Activated B cell treated with CpG ODN at 0.5 μM for 24 hours (primary cell): ENCODE measurements at regions not wholly inside any gene's neighbourhood (a gene's known extent, or its start where the extent isn't known, plus 50 kb on each side); places are given as distances from the start of the nearest gene placed in this dataset.

Source experiments
- ATAC-seq: fragments of 200-7000 bp; cut with Tn5 transposase; one replicate; pipeline ENCODE4 v1.10.0; 2021; ENCODE audit warnings: low read depth, mild to moderate bottlenecking, moderate library complexity
- CTCF ChIA-PET: fragments of 350-600 bp; sonication (Branson Sonifier 250); formaldehyde crosslinking; loops from one replicate; lab custom pipeline; 2021; ENCODE audit warnings: antibody characterized with exemption; lab: Charles Lee
- POLR2A ChIA-PET: fragments of 350-600 bp; sonication (Branson Sonifier 250); formaldehyde crosslinking; loops from one replicate; lab custom pipeline; 2021; ENCODE audit warnings: antibody characterized with exemption; lab: Charles Lee
- DNase-seq: peaks from one replicate; pipeline ENCODE4 v3.0.0; 2022
- H3K27ac Mint-ChIP-seq: one replicate; pipeline ENCODE4 v1.8.0; 2020; ENCODE audit warnings: mixed read lengths
- H3K27me3 Mint-ChIP-seq: one replicate; pipeline ENCODE4 v1.8.0; 2021; ENCODE audit warnings: mixed read lengths
- H3K36me3 Mint-ChIP-seq: one replicate; pipeline ENCODE4 v1.8.0; 2021; ENCODE audit warnings: low read depth, mixed read lengths
- H3K4me1 Mint-ChIP-seq: one replicate; pipeline ENCODE4 v1.8.0; 2021; ENCODE audit warnings: mixed read lengths
- H3K4me3 Mint-ChIP-seq: one replicate; pipeline ENCODE4 v1.8.0; 2020; ENCODE audit warnings: mild to moderate bottlenecking, mixed read lengths
- H3K9me3 Mint-ChIP-seq: one replicate; pipeline ENCODE4 v1.8.0; 2020; ENCODE audit warnings: mixed read lengths
- CTCF ChIP-seq: fragments of 200-600 bp; IDR thresholded peaks from one replicate; pipeline ENCODE4 v1.8.0; 2022; ENCODE audit warnings: antibody characterized with exemption, mild to moderate bottlenecking
- intact Hi-C: fragments of 100-400 bp; cut with micrococcal nuclease; formaldehyde crosslinking; loops from one replicate; pipeline ENCODE4 v1.15.1; 2024

DNA sequence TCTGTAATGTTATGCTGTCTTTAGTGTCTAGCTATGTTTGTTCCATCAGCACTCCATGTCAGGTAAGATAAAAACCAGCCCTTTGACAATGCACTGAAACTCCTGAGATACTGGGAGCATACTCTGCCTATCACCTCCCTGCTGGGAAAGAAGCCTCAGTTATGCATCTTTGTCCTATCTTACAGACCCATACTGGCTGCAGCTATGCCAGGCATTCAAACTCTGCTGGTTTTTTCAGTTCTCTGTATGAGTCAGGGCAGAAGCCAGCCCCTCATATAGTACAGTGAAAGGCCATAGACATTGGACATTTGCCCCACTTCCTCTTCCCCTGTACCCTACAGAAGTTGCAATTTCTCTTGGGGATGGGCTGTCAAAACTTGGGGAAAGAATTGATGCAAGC is 181.1 kb upstream of the RGPD4 start:
- ATAC-seq, result no peak
- H3K36me3 Mint-ChIP-seq, result no peaks in the 10 kb centered on the region
- intact Hi-C loops, result no loop called here
- no peaks in the 10 kb centered on the region for H3K4me1 Mint-ChIP-seq
- H3K4me3 Mint-ChIP-seq, result no peak overlapping the region
- no peak for TF ChIP-seq CTCF
- no peak for DNase-seq
- no peak overlapping the region for H3K27ac Mint-ChIP-seq
- H3K9me3 Mint-ChIP-seq, result peaks cover 30% of the 10 kb centered on the region
- POLR2A ChIA-PET, result no interaction called here
- CTCF ChIA-PET, result no interaction called here
- no peaks in the 10 kb centered on the region for H3K27me3 Mint-ChIP-seq

DNA sequence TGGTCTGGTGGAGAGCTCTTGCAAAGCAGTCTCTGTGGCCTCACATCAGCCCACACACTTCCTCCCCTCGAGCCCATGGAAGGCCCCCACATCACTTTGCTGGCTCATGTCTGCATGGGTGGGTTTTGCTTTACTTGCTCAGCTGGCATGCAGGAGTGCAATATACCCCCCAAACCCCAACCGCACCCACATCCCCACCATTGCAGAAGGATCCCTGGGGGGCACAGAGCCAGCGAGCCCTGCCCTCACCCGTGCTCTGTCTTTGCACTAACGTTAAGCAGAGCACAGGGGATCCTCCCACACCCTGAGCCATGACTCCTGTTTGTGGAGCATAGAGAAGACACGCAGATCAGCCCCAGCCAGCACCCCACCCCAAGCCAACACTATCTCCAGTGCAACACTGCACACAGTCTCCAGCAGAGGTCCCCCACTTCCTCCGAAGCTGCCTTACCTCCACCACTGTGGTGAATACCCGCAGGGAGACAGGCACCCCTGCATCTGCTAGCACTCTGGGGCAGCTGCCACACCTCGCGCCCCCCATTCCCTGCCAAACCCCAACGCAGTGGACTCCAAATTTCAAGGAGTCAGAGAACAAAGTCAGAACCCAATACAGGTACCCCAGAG is 177.8 kb upstream of the RGPD4 start:
- H3K36me3 Mint-ChIP-seq, result no peaks in the 10 kb centered on the region
- no peak overlapping the region for H3K27ac Mint-ChIP-seq
- intact Hi-C loops, result no loop called here

GRCh38 chr2:107657049-107657448 is 169.6 kb upstream of the RGPD4 start:
- DNase-seq, result no peak
- H3K9me3 Mint-ChIP-seq, result peaks cover 8% of the 10 kb centered on the region
- H3K27me3 Mint-ChIP-seq, result no peaks in the 10 kb centered on the region
- H3K4me1 Mint-ChIP-seq, result no peaks in the 10 kb centered on the region
- ATAC-seq, result no peak
- TF ChIP-seq CTCF, result no peak
- H3K36me3 Mint-ChIP-seq, result no peaks in the 10 kb centered on the region
- intact Hi-C loops, result no loop called here
- H3K4me3 Mint-ChIP-seq, result no peak overlapping the region
- no peak overlapping the region for H3K27ac Mint-ChIP-seq
- ChIA-PET POLR2A (no interaction called here), CTCF (no interaction called here)

More for the DNA sequence above, 177.8 kb upstream of the RGPD4 start:
- CTCF ChIA-PET, result no interaction called here
- ATAC-seq (no peak), DNase-seq (no peak)
- no peak overlapping the region for H3K4me3 Mint-ChIP-seq
- TF ChIP-seq CTCF, result no peak
- H3K27me3 Mint-ChIP-seq, result no peaks in the 10 kb centered on the region
- no peaks in the 10 kb centered on the region for H3K4me1 Mint-ChIP-seq
- POLR2A ChIA-PET, result no interaction called here
- H3K9me3 Mint-ChIP-seq, result peaks cover 25% of the 10 kb centered on the region

- H3K9me3 Mint-ChIP-seq, result peaks cover 9% of the 10 kb centered on the region
- CTCF ChIA-PET, result no interaction called here
- no peak overlapping the region for H3K4me3 Mint-ChIP-seq
Observed at GRCh38 chr2:107663632-107664031, 163.1 kb upstream of the RGPD4 start.

DNA sequence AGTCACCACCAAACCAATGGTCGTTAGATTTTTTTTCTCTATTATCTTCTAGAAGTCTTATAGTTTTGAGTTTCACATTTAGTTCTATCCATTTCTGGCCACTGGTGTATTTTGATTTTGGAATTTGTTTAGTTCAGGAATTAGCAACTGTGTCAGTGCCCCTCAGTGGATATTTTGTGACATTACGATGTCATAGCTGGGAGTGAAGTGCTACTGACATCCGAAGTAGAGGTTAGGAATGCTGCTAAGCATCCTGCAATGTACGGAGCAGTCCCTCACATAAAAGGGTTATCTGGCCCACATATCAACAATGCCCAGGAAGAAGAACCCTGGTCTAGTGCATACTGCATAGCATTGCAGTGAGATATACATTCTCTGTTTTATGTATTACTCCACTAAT is 157.4 kb upstream of the RGPD4 start:
- Mint-ChIP-seq H3K4me1 (no peaks in the 10 kb centered on the region), H3K9me3 (peaks cover 18% of the 10 kb centered on the region), H3K27me3 (no peaks in the 10 kb centered on the region), H3K36me3 (no peaks in the 10 kb centered on the region), H3K4me3 (no peak overlapping the region), H3K27ac (no peak overlapping the region)
- ATAC-seq, result no peak
- TF ChIP-seq CTCF, result no peak
- intact Hi-C loops, result no loop called here
- no peak for DNase-seq
- CTCF ChIA-PET, result no interaction called here
- POLR2A ChIA-PET, result no interaction called here

More at GRCh38 chr2:107663632-107664031, 163.1 kb upstream of the RGPD4 start:
- TF ChIP-seq CTCF, result no peak
- DNase-seq (no peak), ATAC-seq (no peak)
- H3K4me1 Mint-ChIP-seq, result no peaks in the 10 kb centered on the region
- H3K27ac Mint-ChIP-seq, result no peak overlapping the region
- H3K27me3 Mint-ChIP-seq, result no peaks in the 10 kb centered on the region
- H3K36me3 Mint-ChIP-seq, result no peaks in the 10 kb centered on the region
- POLR2A ChIA-PET, result no interaction called here
- intact Hi-C loops, result no loop called here
